PC-9 (cell line): ENCODE measurements at regions not wholly inside any gene's neighbourhood (a gene's known extent, or its start where the extent isn't known, plus 50 kb on each side); places are given as distances from the start of the nearest gene placed in this dataset.

Experiments
- EZH2 ChIP-seq: fragments of 200-600 bp; sonication (generic); IDR thresholded peaks from 2 replicates; pipeline ENCODE4 v1.8.0; 2017; ENCODE audit warnings: antibody characterized with exemption, low read depth
- TF ChIP-seq, protein P1 (sequence below): fragments of 200-600 bp; sonication (generic); conservative IDR thresholded peaks from 2 replicates; pipeline ENCODE4 v1.6.1; 2017; ENCODE audit warnings: mixed run types, antibody characterized with exemption, mild to moderate bottlenecking, moderate library complexity

GRCh38 chr4:66558651-66559050 lies 888.4 kb upstream of the EPHA5 start:
- TF ChIP-seq, protein P1, sequence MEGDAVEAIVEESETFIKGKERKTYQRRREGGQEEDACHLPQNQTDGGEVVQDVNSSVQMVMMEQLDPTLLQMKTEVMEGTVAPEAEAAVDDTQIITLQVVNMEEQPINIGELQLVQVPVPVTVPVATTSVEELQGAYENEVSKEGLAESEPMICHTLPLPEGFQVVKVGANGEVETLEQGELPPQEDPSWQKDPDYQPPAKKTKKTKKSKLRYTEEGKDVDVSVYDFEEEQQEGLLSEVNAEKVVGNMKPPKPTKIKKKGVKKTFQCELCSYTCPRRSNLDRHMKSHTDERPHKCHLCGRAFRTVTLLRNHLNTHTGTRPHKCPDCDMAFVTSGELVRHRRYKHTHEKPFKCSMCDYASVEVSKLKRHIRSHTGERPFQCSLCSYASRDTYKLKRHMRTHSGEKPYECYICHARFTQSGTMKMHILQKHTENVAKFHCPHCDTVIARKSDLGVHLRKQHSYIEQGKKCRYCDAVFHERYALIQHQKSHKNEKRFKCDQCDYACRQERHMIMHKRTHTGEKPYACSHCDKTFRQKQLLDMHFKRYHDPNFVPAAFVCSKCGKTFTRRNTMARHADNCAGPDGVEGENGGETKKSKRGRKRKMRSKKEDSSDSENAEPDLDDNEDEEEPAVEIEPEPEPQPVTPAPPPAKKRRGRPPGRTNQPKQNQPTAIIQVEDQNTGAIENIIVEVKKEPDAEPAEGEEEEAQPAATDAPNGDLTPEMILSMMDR = no peak
- TF ChIP-seq EZH2 = no peak
